ENCODE measurements at regions not wholly inside any gene's neighbourhood (a gene's known extent, or its start where the extent isn't known, plus 50 kb on each side); places are given as distances from the start of the nearest gene placed in this dataset.

DNA sequence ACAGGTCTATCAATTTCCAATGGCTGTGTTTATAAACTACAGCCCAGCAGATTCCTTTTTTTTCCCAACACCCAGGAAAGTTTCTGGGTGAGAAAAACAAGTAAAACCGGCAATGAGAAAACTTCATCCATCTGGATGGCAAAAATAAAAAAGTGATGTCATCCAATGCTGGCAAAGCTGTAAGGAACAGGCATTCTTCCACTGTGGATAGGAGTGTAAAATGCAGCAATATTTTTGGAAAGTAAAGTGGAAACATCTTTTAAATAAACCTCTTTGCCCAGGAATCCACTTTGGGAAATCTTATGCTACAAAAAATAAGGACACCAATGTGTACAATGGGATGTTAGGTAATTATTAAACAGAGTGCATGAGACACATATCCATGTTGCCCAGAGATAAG, 102.1 kb upstream of the NT5E start:
- in situ Hi-C loops (cut with MboI; ENCODE audit: low sequenced_read_pairs) = no loop called here
- Histone ChIP-seq H3K4ac (ENCODE audit: low read depth, low read length) (no peak overlapping the region), H3K4me2 (ENCODE audit: low read depth, low read length) (no peak overlapping the region), H3K27me3 (ENCODE audit: control insufficient read depth, insufficient read depth, low read length) (no peaks in the 10 kb centered on the region; the same call in 1 of the 2 replicates), H4K91ac (ENCODE audit: insufficient read depth, low read depth, low read length) (no peak overlapping the region), H3K27ac (ENCODE audit: insufficient read depth, low read length) (no peak overlapping the region), H3K56ac (ENCODE audit: extremely low read depth, insufficient read depth, low read length) (no peak overlapping the region), H3K4me3 (ENCODE audit: insufficient read depth, low read depth, low read length) (no peak overlapping the region), H3K14ac (replicated peaks; ENCODE audit: low read depth, low read length) (no peak overlapping the region), H3K9ac (ENCODE audit: low read depth, low read length) (no peak overlapping the region), H3K36me3 (ENCODE audit: control insufficient read depth, insufficient read depth, low read length) (no peaks in the 10 kb centered on the region), H3K9me3 (ENCODE audit: control insufficient read depth, insufficient read depth, low read length) (no peaks in the 10 kb centered on the region), H4K5ac (ENCODE audit: low read depth, low read length) (no peak overlapping the region), H4K8ac (ENCODE audit: low read depth in 2 of 2, low read length in 2 of 2) (no peak overlapping the region), H2AFZ (replicated peaks; ENCODE audit: low read length, poor library complexity) (no peak overlapping the region), H3K23ac (ENCODE audit: low read depth, low read length) (no peak overlapping the region), H2BK20ac (ENCODE audit: low read depth, low read length) (no peak overlapping the region), H3K9me1 (ENCODE audit: insufficient read depth, low read length) (0 out of 2 replicates have a peak, but pooled peaks cover 3% of the 10 kb centered on the region), H2BK5ac (ENCODE audit: low read depth, low read length, poor library complexity, severe bottlenecking) (no peak overlapping the region), H2AK5ac (ENCODE audit: low read depth, low read length) (no peak overlapping the region), H2BK120ac (ENCODE audit: low read depth, low read length) (no peak overlapping the region), H2AK9ac (replicated peaks; ENCODE audit: low read depth, low read length, poor library complexity) (no peak overlapping the region), H4K20me1 (ENCODE audit: insufficient read depth, low read length) (no peaks in the 10 kb centered on the region), H3K79me1 (ENCODE audit: low read depth in 1 of 2, low read length in 2 of 2) (no peaks in the 10 kb centered on the region), H3K18ac (ENCODE audit: low read depth, low read length) (no peak overlapping the region), H3K4me1 (ENCODE audit: control insufficient read depth, insufficient read depth, low read length) (no peaks in the 10 kb centered on the region), H2BK15ac (ENCODE audit: low read depth, low read length) (no peak overlapping the region)
- ChIA-PET POLR2A (ENCODE audit: unreplicated experiment) (no interaction called here), CTCF (interaction anchor here (0.6 to 1.1 kb wide), 3 partner anchors 12 to 252 kb away, joined by 3 to 5 read pairs (median 3); no protein-coding TSS in a partner anchor)
- BruUV-seq (replicated peaks) = no TSS peak
- DNase-seq = no peak
- intact Hi-C loops (cut with micrococcal nuclease) = no loop called here
- dilution Hi-C loops (cut with HindIII; ENCODE audit: low sequenced_read_pairs, unreplicated experiment) = no loop called here
- TF ChIP-seq CTCF (conservative IDR thresholded peaks at IDR 0.05; ENCODE audit: low read depth, low read length) = no peak
- no peak for ATAC-seq (ENCODE audit: low read depth)
- no CpG with 5 or more reads among the region's 1 CpG for WGBS, 2 experiments (ENCODE audit: extremely low coverage in 2 of 2, insufficient read length in 1 of 2)

All from IMR-90 (cell line).